Natural killer cell (primary cell): ENCODE measurements at regions not wholly inside any gene's neighbourhood (a gene's known extent, or its start where the extent isn't known, plus 50 kb on each side); places are given as distances from the start of the nearest gene placed in this dataset.

ENCODE experiments used
- ATAC-seq, 3 donors: fragments of 150-1000 bp in 2 of 3; fragments of 200-7000 bp in 1 of 3; cut with Tn5 transposase; 1 replicate in 1 of 3; 2 replicates in 2 of 3; pipeline ENCODE4 v1.10.0; 2021; ENCODE audit warnings: mild to moderate bottlenecking in 2 of 3, moderate library complexity in 2 of 3
- DNase-seq, 2 donors: peaks; one replicate each; pipeline versions ENCODE4 v3.0.0 to v3.0.0-alpha.2; 2013 to 2021; ENCODE audit warnings: mixed read lengths in 1 of 2
- H3K27ac ChIP-seq: one replicate; pipeline ENCODE4 v1.5.1; 2013; ENCODE audit warnings: mild to moderate bottlenecking, low read length
- H3K27me3 ChIP-seq: one replicate; pipeline ENCODE4 v1.6.1; 2013; ENCODE audit warnings: low read length; ENCODE audit not compliant: control insufficient read depth, insufficient read depth
- H3K36me3 ChIP-seq: one replicate; pipeline ENCODE4 v1.6.1; 2013; ENCODE audit warnings: low read length; ENCODE audit not compliant: control insufficient read depth, insufficient read depth
- H3K4me1 ChIP-seq: one replicate; pipeline ENCODE4 v1.6.1; 2013; ENCODE audit warnings: low read length; ENCODE audit not compliant: control insufficient read depth, insufficient read depth
- H3K4me3 ChIP-seq: one replicate; pipeline ENCODE4 v1.5.1; 2013; ENCODE audit warnings: low read length
- H3K9me3 ChIP-seq: one replicate; pipeline ENCODE4 v1.6.1; 2013; ENCODE audit warnings: low read length; ENCODE audit not compliant: control insufficient read depth, insufficient read depth
- H3K27ac Mint-ChIP-seq, 2 donors: one replicate each; pipeline ENCODE4 v1.8.0; 2022; ENCODE audit warnings: mild to moderate bottlenecking in 2 of 2, mixed read lengths in 2 of 2, moderate library complexity in 1 of 2
- H3K27me3 Mint-ChIP-seq, 2 donors: one replicate each; pipeline ENCODE4 v1.8.0; 2022; ENCODE audit warnings: low read depth in 2 of 2, mixed read lengths in 2 of 2
- H3K36me3 Mint-ChIP-seq: one replicate; pipeline ENCODE4 v1.8.0; 2022; ENCODE audit warnings: mixed read lengths
- H3K4me1 Mint-ChIP-seq, 2 donors: one replicate each; pipeline ENCODE4 v1.8.0; 2022; ENCODE audit warnings: mixed read lengths in 2 of 2
- H3K4me3 Mint-ChIP-seq: one replicate; pipeline ENCODE4 v1.8.0; 2022; ENCODE audit warnings: mild to moderate bottlenecking, moderate library complexity, mixed read lengths
- H3K9me3 Mint-ChIP-seq, 2 donors: one replicate each; pipeline ENCODE4 v1.8.0; 2022; ENCODE audit warnings: mixed read lengths in 2 of 2
- WGBS: methylation state at CpG from one replicate; pipeline ENCODE4 v1.1.7; 2013; ENCODE audit warnings: missing lambda C conversion rate; ENCODE audit not compliant: insufficient coverage; 5-methylcytosine and 5-hydroxymethylcytosine counted together
- intact Hi-C: fragments of 100-400 bp; cut with micrococcal nuclease; formaldehyde crosslinking; loops from one replicate; pipeline ENCODE4 v1.14.2; 2022
- TF ChIP-seq, protein P1 (sequence below): fragments of 200-600 bp; IDR thresholded peaks from one replicate; pipeline ENCODE4 v1.8.0; 2022; ENCODE audit warnings: antibody characterized with exemption

DNA sequence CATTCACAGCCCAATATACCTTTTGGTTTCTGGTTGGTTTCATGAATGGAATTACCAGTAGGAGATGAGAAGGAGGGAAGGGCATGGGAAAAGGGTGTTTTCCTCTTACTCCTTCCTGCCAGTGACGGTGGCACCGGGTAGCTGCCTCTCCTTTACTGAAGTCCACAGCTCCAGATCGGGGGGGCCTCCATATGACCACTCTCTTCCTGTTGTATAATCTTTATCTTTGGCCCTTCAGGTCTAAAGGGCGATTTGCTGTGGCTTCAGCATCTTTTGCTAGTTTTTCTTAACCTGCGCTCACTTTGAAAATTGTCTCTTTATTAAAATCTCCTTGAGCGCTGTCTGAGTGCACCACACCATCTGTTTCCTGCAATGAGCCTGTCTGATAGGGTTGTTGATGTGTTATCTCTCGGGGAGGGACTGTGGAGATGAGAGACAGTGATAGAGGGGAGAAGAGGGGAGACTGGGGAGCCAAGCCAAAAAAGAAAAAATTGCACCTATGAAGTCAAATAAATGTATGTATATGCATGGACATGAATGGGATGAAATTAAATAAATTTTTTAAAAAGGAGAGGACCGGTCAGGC, 449.3 kb upstream of the KLF4 start:
- Mint-ChIP-seq H3K27ac (no peak overlapping the region), H3K9me3 (peaks cover 7 to 11% of the 10 kb centered on the region in 2 donors), H3K27me3 (no peaks in the 10 kb centered on the region), H3K4me1 (no peaks in the 10 kb centered on the region), H3K4me3 (no peak overlapping the region), H3K36me3 (no peaks in the 10 kb centered on the region)
- Histone ChIP-seq H3K4me1 (no peaks in the 10 kb centered on the region), H3K27ac (no peak overlapping the region), H3K27me3 (no peaks in the 10 kb centered on the region), H3K4me3 (no peak overlapping the region), H3K36me3 (no peaks in the 10 kb centered on the region), H3K9me3 (no peaks in the 10 kb centered on the region)
- 18% methylated on average over 8 of the region's 8 CpGs for WGBS
- no peak for ATAC-seq
- intact Hi-C loops: no loop called here
- no peak for DNase-seq
- TF ChIP-seq, protein P1, sequence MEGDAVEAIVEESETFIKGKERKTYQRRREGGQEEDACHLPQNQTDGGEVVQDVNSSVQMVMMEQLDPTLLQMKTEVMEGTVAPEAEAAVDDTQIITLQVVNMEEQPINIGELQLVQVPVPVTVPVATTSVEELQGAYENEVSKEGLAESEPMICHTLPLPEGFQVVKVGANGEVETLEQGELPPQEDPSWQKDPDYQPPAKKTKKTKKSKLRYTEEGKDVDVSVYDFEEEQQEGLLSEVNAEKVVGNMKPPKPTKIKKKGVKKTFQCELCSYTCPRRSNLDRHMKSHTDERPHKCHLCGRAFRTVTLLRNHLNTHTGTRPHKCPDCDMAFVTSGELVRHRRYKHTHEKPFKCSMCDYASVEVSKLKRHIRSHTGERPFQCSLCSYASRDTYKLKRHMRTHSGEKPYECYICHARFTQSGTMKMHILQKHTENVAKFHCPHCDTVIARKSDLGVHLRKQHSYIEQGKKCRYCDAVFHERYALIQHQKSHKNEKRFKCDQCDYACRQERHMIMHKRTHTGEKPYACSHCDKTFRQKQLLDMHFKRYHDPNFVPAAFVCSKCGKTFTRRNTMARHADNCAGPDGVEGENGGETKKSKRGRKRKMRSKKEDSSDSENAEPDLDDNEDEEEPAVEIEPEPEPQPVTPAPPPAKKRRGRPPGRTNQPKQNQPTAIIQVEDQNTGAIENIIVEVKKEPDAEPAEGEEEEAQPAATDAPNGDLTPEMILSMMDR: no peak

DNA sequence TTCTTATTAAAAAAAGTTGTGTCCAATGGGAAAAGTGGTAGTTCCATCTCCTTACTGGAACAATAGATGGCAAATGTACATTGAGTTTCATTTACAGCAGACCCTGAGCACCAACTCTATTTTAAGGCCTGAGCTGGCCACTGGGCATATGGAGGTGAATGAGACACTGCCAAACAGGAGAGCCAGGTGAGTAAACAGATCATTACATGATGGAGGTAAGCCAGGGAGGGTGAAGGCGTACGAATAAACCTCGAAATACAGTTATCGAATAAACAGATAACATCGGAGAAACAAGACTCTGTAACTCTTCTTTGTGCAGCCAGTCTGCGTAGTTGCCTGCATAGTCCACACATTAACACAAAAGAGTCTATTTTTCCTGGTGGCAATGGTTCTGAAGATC, 446.4 kb upstream of the KLF4 start:
- H3K27me3 ChIP-seq: no peaks in the 10 kb centered on the region
- Mint-ChIP-seq H3K36me3 (no peaks in the 10 kb centered on the region), H3K27ac (no peak overlapping the region), H3K4me1 (no peaks in the 10 kb centered on the region), H3K27me3 (no peaks in the 10 kb centered on the region), H3K4me3 (no peak overlapping the region), H3K9me3 (peaks cover 4 to 5% of the 10 kb centered on the region in 2 donors)
- DNase-seq: no peak
- TF ChIP-seq, protein P1: no peak
- ATAC-seq: no peak
- H3K27ac ChIP-seq: no peak overlapping the region
- no peaks in the 10 kb centered on the region for H3K9me3 ChIP-seq
- no peaks in the 10 kb centered on the region for H3K4me1 ChIP-seq
- intact Hi-C loops: no loop called here
- no peaks in the 10 kb centered on the region for H3K36me3 ChIP-seq
- 93% methylated on average over 6 of the region's 6 CpGs for WGBS
- H3K4me3 ChIP-seq: no peak overlapping the region

DNA sequence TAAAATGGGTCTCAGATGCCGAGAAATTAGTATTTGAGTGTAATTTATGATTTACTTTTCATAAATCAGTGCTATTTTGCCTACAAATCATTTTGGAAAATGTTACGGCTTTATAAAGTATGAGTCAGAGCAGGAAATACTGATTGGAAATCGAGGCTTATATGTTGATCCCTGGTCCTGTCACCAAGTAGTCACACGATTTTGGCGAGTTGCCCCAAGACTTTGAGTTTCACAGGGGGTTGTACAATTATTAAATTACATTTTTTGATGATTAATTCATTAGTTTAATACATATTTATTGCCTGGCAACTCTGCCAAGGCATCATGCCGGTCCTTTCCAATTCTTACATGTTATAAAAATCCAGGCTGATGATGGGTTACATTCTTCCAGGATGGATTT, 443.9 kb upstream of the KLF4 start:
- Histone ChIP-seq H3K27me3 (no peaks in the 10 kb centered on the region), H3K9me3 (no peaks in the 10 kb centered on the region), H3K4me3 (no peak overlapping the region), H3K27ac (no peak overlapping the region), H3K4me1 (no peaks in the 10 kb centered on the region), H3K36me3 (no peaks in the 10 kb centered on the region)
- DNase-seq: no peak
- no peak overlapping the region for H3K27ac Mint-ChIP-seq
- no peaks in the 10 kb centered on the region for H3K36me3 Mint-ChIP-seq
- ATAC-seq: no peak
- intact Hi-C loops: no loop called here
- peaks cover 3 to 4% of the 10 kb centered on the region in 2 donors for H3K9me3 Mint-ChIP-seq
- 84% methylated on average over 5 of the region's 6 CpGs for WGBS
- TF ChIP-seq, protein P1: no peak
- H3K4me1 Mint-ChIP-seq: no peaks in the 10 kb centered on the region
- no peaks in the 10 kb centered on the region for H3K27me3 Mint-ChIP-seq
- H3K4me3 Mint-ChIP-seq: no peak overlapping the region

DNA sequence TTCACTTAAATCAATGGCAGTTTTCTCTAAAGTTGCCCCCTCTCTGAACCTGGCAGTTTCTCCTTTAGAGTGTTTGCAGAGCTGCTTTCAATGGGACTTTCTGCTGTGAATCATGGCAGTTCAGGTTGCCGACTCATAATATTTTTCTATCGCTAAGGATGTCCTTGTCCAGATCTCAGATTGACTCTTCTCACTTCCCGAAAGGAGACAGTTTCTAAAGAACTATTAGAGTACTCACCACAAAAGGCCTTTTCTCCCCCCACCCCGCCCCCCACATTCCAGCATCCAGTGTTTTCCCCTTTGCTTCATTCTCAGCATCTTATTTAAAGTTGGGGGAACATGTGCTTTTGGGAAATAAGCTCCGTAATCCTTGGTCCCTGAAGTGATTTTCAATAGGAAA, 443.5 kb upstream of the KLF4 start:
- 91% methylated on average over 5 of the region's 5 CpGs for WGBS
- TF ChIP-seq, protein P1: no peak
- ATAC-seq (no peak), DNase-seq (no peak)
- H3K27ac ChIP-seq: no peak overlapping the region
- Mint-ChIP-seq H3K4me3 (no peak overlapping the region), H3K27me3 (no peaks in the 10 kb centered on the region), H3K27ac (no peak overlapping the region), H3K9me3 (peaks cover 3 to 4% of the 10 kb centered on the region in 2 donors), H3K4me1 (no peaks in the 10 kb centered on the region), H3K36me3 (no peaks in the 10 kb centered on the region)
- intact Hi-C loops: no loop called here
- no peaks in the 10 kb centered on the region for H3K27me3 ChIP-seq
- no peaks in the 10 kb centered on the region for H3K36me3 ChIP-seq
- H3K4me1 ChIP-seq: no peaks in the 10 kb centered on the region
- no peaks in the 10 kb centered on the region for H3K9me3 ChIP-seq
- no peak overlapping the region for H3K4me3 ChIP-seq
